ENCODE measurements at regions not wholly inside any gene's neighbourhood (a gene's known extent, or its start where the extent isn't known, plus 50 kb on each side); places are given as distances from the start of the nearest gene placed in this dataset.

- DNase-seq: no peak
Measured at GRCh38 chr14:98368916-98369315, 903.1 kb downstream of the BCL11B start.

DNA sequence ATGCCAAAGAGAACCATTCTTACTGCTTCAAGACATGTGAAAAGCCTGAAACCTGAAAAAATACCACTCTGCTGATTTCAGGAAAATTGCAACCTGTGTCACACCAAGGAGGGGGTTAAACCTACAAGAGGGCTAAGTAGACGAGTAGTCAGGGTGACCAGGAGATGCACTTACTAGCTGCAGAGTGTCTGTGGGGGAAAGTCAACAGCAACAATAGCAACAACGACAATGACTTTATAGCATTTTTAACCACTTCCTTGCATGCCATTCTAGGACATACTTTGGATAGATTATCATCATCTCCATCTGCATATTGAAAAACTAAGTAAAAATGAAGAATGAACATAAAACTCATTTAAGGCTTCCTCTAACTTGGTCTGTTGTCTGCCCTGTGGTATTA is 902.7 kb downstream of the BCL11B start:
- DNase-seq: no peak

- DNase-seq: no peak
Measured at GRCh38 chr14:98370352-98370751, 901.6 kb downstream of the BCL11B start.

- DNase-seq: no peak
Measured at GRCh38 chr14:98371141-98371540, 900.9 kb downstream of the BCL11B start.

DNA sequence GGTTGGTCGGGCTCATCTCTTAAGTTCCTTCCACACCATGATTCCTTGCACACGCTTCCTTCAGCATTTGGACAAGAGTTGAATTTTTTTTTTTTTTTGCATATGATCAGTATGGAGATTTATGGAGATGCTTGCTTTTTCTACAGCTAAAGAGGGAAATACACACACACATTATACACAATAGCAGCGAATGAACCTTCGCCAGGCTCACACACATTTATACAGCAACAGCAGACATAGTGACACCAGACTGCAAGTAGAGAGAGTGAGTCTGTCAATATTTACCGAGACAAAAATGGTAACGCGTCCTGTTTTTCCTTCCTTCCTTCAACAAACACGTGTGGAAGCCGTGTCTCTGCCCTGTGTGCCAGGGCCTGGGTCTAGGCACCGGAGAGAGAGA is 897.9 kb downstream of the BCL11B start:
- no peak for DNase-seq

GRCh38 chr14:98375566-98375965 is 896.4 kb downstream of the BCL11B start:
- DNase-seq: no peak

DNA sequence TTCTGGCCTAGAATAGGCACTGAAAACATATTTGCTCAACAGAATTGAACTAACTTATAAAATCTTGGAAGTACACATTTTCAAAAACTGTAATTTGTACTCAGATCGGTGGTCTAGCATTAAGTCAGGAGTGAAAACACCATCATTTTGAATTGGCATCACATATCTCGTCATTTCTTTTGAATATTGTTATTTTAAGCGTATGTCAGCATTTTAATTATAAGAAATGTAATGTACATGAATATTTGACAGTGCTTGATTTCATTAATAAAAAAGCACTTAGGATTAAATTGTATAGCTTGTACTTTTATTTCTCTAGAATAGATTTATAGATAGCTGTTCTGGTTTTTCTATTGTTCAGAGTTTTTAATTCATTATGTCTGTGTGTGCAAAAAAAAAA is 892.2 kb downstream of the BCL11B start:
- no peak for DNase-seq

- DNase-seq: no peak
Measured at GRCh38 chr14:98382662-98383061, 889.3 kb downstream of the BCL11B start.

DNA sequence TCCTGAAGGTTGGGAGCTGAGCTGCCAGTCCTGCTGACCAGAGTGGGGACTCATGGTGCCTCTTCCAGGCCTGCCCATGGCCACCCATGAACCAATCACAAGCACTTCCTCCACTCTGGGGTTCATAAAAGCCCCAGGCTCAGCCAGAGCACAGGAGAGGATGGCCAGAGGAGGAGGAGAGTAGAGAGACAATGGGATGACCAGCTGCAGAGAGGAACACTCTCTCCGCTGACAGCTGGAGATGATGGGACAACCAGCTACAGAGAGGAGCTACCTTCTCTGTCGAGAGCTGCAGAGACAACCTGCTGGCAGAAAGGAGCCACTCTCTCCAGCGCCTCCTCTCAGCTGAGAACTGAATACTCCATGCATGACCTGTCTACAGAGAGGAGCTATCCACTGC is 886.1 kb downstream of the BCL11B start:
- no peak for DNase-seq

DNA sequence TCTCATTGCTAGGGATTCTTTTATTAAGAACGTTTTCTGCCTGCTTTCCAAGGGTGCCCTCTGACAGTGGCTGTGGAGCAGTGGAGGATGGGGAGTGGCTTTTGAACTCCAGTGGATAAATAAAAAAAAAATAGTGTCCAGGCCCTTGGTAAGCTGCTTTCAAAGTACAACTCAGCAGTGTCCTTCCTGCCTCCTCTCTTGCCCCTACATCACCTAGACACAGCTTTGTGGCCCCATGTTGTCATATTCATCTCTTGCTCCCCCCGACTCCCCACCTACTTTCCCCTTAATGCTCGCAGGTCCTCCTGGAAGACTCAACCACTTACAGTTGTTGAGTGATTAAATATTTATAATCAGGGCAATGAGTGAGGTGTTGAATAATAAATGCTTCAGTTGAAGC is 880.9 kb downstream of the BCL11B start:
- DNase-seq: no peak

- no peak for DNase-seq
Measured at GRCh38 chr14:98393527-98393926, 878.5 kb downstream of the BCL11B start.

DNA sequence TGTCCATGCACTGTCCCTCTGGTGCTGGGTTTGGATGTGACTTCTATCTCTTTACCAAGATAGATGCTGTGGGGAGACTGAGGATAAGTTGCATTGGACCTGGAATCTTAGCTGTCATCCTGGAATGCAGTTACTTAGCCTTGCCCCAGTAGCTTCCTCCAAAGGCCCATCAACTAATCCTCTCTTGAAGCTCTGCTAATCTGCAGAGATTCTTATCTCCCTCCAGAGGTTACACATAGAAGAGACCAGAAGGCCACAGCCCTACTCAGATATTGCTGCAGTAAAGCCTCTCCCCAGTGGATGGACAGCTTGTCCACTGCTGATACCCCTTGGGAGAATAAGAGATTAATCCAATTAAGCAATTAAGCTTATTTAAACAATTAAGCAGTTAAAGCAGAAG is 867.2 kb downstream of the BCL11B start:
- DNase-seq: no peak

- no peak for DNase-seq
Measured at GRCh38 chr14:98408024-98408555, 863.9 kb downstream of the BCL11B start.

DNA sequence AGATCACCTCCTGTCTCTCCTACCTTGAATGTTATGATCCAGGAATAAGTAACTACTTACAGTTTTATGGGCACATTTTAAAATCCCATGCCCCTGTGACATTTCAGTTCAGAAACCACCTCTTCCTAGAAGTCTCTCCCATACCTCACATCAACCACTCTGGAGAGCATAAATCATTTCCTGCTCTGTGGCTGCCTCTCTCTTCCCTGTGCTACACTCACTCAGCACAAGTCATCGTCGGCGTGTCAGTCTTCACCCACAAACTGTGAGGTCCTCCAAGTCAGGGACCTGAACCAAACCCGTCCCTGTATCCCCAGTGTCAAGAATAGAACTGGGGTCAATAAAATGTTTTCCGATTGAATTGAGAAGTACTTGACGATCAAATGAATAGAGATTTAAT is 863.3 kb downstream of the BCL11B start:
- no peak for DNase-seq

DNA sequence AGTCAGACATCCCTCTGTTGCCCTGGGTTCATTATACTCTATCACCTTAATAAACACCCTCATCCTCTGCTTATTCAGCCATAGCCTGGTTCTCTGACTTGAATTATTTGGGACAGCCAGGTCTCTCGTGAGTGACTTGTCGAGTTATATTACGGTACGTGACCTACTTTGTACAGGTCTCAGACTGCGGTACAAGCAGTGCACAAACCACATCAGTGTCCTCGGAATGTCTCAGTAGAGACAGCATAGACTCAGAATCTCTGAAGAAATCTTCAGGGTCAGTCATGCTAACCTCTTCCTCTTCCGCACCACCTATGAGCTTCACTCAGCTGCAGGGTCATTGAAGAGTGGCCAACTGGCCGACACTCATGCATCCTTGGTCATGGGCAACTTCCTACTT is 860.8 kb downstream of the BCL11B start:
- DNase-seq: no peak

DNA sequence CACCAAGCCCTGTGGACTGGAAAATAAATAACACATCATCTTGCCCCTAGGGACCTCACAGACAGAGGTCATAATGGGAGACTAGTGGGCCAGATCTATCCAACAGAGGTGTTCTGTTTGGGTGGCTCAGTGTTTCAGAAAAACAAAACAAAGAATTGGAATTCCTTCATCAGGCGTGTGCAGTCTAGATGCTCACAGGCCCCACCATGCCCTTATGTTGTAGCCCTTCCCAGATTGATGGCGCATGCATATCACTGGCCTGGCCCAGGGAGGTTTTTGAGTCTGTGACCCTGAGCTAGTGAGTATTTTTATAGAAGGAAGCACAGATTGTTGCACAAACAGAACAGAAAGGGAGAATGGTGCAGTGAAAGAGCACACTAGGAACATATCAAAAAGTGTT is 859.6 kb downstream of the BCL11B start:
- no peak for DNase-seq

DNA sequence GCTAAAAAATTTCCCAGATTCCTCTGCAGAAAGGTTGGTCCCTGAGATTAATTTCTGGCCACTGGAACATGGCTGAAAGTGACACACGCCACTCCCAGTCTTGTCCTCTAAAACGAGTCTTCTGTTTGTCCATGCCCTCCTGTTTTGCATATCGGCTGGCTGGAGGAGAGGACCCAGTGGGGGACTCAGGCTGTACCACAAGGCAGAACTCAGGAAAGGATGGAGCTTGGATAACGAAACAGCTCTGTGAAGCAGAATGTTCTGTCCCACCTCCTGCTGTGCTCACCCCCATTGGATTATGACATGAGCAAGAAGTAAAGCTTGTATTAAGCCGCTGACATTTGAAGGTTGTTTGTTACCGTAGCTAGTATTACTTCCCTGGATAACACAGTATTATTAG is 856.2 kb downstream of the BCL11B start:
- DNase-seq: no peak

GRCh38 chr14:98417001-98417400 is 855.0 kb downstream of the BCL11B start:
- no peak for DNase-seq

DNA sequence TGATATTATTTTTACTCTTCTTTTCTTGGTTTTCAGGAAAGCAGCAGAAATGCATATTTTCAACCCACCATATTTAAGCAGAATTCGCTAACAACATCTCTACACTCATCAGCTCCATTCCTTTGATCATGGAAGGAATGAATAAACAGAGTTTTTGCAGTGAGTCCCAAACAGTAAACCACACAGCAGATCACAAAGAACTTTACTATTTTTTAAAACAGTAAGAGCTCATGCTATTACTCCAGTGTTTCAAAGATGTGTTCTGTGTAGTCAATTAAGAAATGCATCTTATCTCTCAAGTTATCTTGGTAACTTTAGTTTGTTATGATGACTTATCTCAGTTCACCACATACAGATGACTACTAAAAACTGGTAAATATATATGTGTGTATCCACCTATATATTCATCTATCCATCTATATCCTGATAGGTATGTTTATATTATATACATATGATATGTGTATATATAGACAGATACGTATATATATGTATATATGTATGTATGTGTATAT is 843.5 kb downstream of the BCL11B start:
- DNase-seq: no peak

GRCh38 chr14:98433436-98433835 is 838.6 kb downstream of the BCL11B start:
- no peak for DNase-seq

DNA sequence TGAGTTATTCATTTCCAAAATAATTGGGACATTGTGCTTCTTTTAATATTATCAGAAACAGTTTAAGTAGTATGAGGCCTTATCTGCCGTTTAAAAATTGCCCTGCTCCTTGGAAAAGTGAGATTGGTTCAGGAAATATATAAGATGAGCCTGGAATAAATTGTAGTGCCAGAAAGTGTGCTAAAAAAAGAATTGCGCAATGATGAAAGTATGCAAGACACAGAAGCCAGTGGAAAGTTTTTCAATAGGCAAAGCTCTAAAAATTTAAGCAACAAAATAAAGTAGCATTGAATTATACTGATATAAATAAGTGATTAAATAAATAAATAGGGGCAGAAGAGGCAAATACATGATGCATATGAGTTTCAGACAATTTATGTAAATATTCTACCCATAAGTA is 834.9 kb downstream of the BCL11B start:
- no peak for DNase-seq

- no peak for DNase-seq
Measured at GRCh38 chr14:98444077-98444476, 827.9 kb downstream of the BCL11B start.

DNA sequence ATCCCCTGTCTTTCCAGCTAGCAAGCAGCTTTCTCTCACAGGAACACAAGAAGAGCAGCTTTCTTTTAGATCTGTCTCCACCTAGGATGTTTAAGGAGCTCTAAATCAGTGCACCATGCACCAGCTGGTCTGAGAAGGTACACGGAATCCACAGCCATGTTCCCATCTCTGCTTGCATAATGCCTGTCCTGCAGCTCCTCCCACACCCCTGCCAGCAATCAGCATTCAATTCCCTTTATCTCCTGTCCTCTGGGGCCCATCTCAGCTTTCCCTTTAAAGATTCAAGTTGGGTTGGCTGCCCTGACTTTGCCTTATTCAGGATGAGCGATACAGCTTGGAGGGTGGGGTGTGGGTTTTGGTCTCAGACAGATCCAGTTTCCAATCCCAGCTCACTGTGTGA is 826.3 kb downstream of the BCL11B start:
- DNase-seq: no peak

GRCh38 chr14:98446508-98446907 is 825.5 kb downstream of the BCL11B start:
- DNase-seq: no peak

DNA sequence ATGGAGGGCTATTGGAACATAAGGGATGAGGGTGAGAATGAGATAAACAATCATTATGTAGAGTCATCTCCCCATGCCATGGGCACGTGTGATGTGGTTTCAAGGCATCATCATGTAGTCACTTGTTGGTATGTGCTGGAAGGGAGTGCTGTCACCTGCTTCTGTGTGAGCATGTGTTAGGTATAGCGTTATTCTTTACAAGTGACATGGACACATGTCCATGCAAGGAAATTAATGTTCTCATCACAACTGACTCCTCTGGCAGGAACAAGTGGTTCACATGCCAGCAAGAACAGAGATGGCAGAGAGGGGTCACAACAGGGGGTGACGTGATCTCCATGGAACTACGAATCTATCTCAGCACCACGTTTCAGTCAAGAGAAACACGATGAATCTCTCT is 815.8 kb downstream of the BCL11B start:
- no peak for DNase-seq

DNA sequence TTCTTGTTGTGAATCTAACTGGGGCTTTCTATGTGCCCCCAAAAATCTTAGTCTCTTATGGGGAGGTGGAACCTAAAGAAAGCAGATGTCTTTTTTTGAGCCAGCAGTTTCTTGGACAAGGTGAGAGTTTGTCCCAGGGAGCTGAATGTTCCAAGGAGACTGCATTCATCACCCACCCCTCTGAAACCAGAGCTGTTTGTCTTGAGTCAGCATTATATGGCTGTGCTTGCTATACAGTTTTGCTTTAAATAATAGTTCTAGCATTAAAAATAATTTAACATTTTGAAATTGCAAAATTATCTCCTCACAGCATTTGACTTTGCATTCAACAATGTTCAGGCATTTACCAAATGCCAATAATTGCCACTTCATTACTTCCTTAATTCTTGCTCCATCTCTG is 813.3 kb downstream of the BCL11B start:
- no peak for DNase-seq

Data from HCEC 1CT (cell line).